Natural killer cell (primary cell): ENCODE measurements at regions not wholly inside any gene's neighbourhood (a gene's known extent, or its start where the extent isn't known, plus 50 kb on each side); places are given as distances from the start of the nearest gene placed in this dataset.

ENCODE experiments used
- ATAC-seq, 3 donors: fragments of 150-1000 bp in 2 of 3; fragments of 200-7000 bp in 1 of 3; cut with Tn5 transposase; 1 replicate in 1 of 3; 2 replicates in 2 of 3; pipeline ENCODE4 v1.10.0; 2021; ENCODE audit warnings: mild to moderate bottlenecking in 2 of 3, moderate library complexity in 2 of 3
- DNase-seq, 2 donors: peaks; one replicate each; pipeline versions ENCODE4 v3.0.0 to v3.0.0-alpha.2; 2013 to 2021; ENCODE audit warnings: mixed read lengths in 1 of 2
- H3K27ac ChIP-seq: one replicate; pipeline ENCODE4 v1.5.1; 2013; ENCODE audit warnings: mild to moderate bottlenecking, low read length
- H3K27me3 ChIP-seq: one replicate; pipeline ENCODE4 v1.6.1; 2013; ENCODE audit warnings: low read length; ENCODE audit not compliant: control insufficient read depth, insufficient read depth
- H3K36me3 ChIP-seq: one replicate; pipeline ENCODE4 v1.6.1; 2013; ENCODE audit warnings: low read length; ENCODE audit not compliant: control insufficient read depth, insufficient read depth
- H3K4me1 ChIP-seq: one replicate; pipeline ENCODE4 v1.6.1; 2013; ENCODE audit warnings: low read length; ENCODE audit not compliant: control insufficient read depth, insufficient read depth
- H3K4me3 ChIP-seq: one replicate; pipeline ENCODE4 v1.5.1; 2013; ENCODE audit warnings: low read length
- H3K9me3 ChIP-seq: one replicate; pipeline ENCODE4 v1.6.1; 2013; ENCODE audit warnings: low read length; ENCODE audit not compliant: control insufficient read depth, insufficient read depth
- H3K27ac Mint-ChIP-seq, 2 donors: one replicate each; pipeline ENCODE4 v1.8.0; 2022; ENCODE audit warnings: mild to moderate bottlenecking in 2 of 2, mixed read lengths in 2 of 2, moderate library complexity in 1 of 2
- H3K27me3 Mint-ChIP-seq, 2 donors: one replicate each; pipeline ENCODE4 v1.8.0; 2022; ENCODE audit warnings: low read depth in 2 of 2, mixed read lengths in 2 of 2
- H3K36me3 Mint-ChIP-seq: one replicate; pipeline ENCODE4 v1.8.0; 2022; ENCODE audit warnings: mixed read lengths
- H3K4me1 Mint-ChIP-seq, 2 donors: one replicate each; pipeline ENCODE4 v1.8.0; 2022; ENCODE audit warnings: mixed read lengths in 2 of 2
- H3K4me3 Mint-ChIP-seq: one replicate; pipeline ENCODE4 v1.8.0; 2022; ENCODE audit warnings: mild to moderate bottlenecking, moderate library complexity, mixed read lengths
- H3K9me3 Mint-ChIP-seq, 2 donors: one replicate each; pipeline ENCODE4 v1.8.0; 2022; ENCODE audit warnings: mixed read lengths in 2 of 2
- CTCF ChIP-seq: fragments of 200-600 bp; IDR thresholded peaks from one replicate; pipeline ENCODE4 v1.8.0; 2022; ENCODE audit warnings: antibody characterized with exemption
- WGBS: methylation state at CpG from one replicate; pipeline ENCODE4 v1.1.7; 2013; ENCODE audit warnings: missing lambda C conversion rate; ENCODE audit not compliant: insufficient coverage; 5-methylcytosine and 5-hydroxymethylcytosine counted together
- intact Hi-C: fragments of 100-400 bp; cut with micrococcal nuclease; formaldehyde crosslinking; loops from one replicate; pipeline ENCODE4 v1.14.2; 2022

- Mint-ChIP-seq H3K9me3 (no peaks in the 10 kb centered on the region), H3K4me3 (no peak overlapping the region), H3K27ac (no peak overlapping the region), H3K4me1 (no peaks in the 10 kb centered on the region), H3K27me3 (peaks cover 8 to 9% of the 10 kb centered on the region in 2 donors), H3K36me3 (no peaks in the 10 kb centered on the region)
- Histone ChIP-seq H3K36me3 (no peaks in the 10 kb centered on the region), H3K4me3 (no peak overlapping the region), H3K4me1 (no peaks in the 10 kb centered on the region), H3K27me3 (no peaks in the 10 kb centered on the region), H3K9me3 (no peaks in the 10 kb centered on the region), H3K27ac (no peak overlapping the region)
- intact Hi-C loops: no loop called here
- no peak for DNase-seq
- no peak for TF ChIP-seq CTCF
- no peak for ATAC-seq
Observed at GRCh38 chr14:38882533-38882932, 220.5 kb downstream of the SEC23A start.

GRCh38 chr14:38880643-38881524 is 222.2 kb downstream of the SEC23A start:
- no peaks in the 10 kb centered on the region for H3K36me3 Mint-ChIP-seq

GRCh38 chr14:38877744-38878388 is 225.2 kb downstream of the SEC23A start:
- Mint-ChIP-seq H3K27me3 (peaks cover 8 to 10% of the 10 kb centered on the region in 2 donors), H3K4me3 (no peak overlapping the region), H3K4me1 (no peaks in the 10 kb centered on the region), H3K9me3 (no peaks in the 10 kb centered on the region), H3K36me3 (no peaks in the 10 kb centered on the region), H3K27ac (no peak overlapping the region)
- Histone ChIP-seq H3K36me3 (no peaks in the 10 kb centered on the region), H3K27ac (no peak overlapping the region), H3K9me3 (no peaks in the 10 kb centered on the region), H3K4me1 (no peaks in the 10 kb centered on the region), H3K27me3 (no peaks in the 10 kb centered on the region), H3K4me3 (no peak overlapping the region)
- TF ChIP-seq CTCF: no peak
- intact Hi-C loops: loop anchor here (10.0 kb wide), 1 partner anchor 1633 kb away; no protein-coding TSS in a partner anchor
- WGBS: 54% methylated on average over 3 of the region's 3 CpGs
- no peak for ATAC-seq
- DNase-seq: no peak

More at GRCh38 chr14:38880643-38881524, 222.2 kb downstream of the SEC23A start:
- no peak for TF ChIP-seq CTCF
- H3K4me3 Mint-ChIP-seq: no peak overlapping the region
- no peaks in the 10 kb centered on the region for H3K36me3 ChIP-seq
- intact Hi-C loops: no loop called here
- ATAC-seq (no peak), DNase-seq (no peak)
- H3K27ac Mint-ChIP-seq: no peak overlapping the region
- H3K9me3 ChIP-seq: no peaks in the 10 kb centered on the region
- H3K27ac ChIP-seq: no peak overlapping the region
- H3K4me1 Mint-ChIP-seq: no peaks in the 10 kb centered on the region
- no peaks in the 10 kb centered on the region for H3K27me3 ChIP-seq
- H3K4me3 ChIP-seq: no peak overlapping the region
- H3K4me1 ChIP-seq: no peaks in the 10 kb centered on the region
- no peaks in the 10 kb centered on the region for H3K9me3 Mint-ChIP-seq
- WGBS: 72% methylated on average over 3 of the region's 3 CpGs
- peaks cover 8 to 10% of the 10 kb centered on the region in 2 donors for H3K27me3 Mint-ChIP-seq
